ENCODE measurements at regions not wholly inside any gene's neighbourhood (a gene's known extent, or its start where the extent isn't known, plus 50 kb on each side); places are given as distances from the start of the nearest gene placed in this dataset.

DNA sequence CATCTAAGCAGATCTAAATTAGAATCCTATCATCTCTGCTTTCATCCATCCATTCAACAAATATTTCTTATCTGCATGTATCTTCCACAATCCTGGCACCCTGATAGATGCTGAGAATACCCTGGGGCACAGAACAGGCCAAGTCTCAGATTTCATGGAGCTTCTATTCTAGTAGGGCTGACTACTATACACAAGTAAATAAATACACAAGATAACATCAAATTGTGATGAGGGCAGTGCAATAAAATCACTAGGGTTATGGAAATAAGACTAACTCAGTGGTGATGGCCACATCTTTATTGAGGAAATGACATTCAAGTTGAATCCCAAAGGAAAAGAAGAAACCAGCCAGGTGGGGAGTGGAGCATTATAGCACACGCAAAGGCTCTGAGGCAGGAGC, 138.4 kb upstream of the GLRA1 start:
- Histone ChIP-seq H3K79me2 (ENCODE audit: insufficient read depth, low read length) (no peaks in the 10 kb centered on the region), H3K27ac (ENCODE audit: low read depth, low read length) (no peak overlapping the region), H3K4me2 (ENCODE audit: low read length) (no peak overlapping the region), H3K9me3 (ENCODE audit: control insufficient read depth in 1 of 2, insufficient read depth in 1 of 2, low read depth in 1 of 2, low read length in 2 of 2) (no peaks in the 10 kb centered on the region), H3K27me3 (ENCODE audit: insufficient read depth, low read length) (peaks cover 22% of the 10 kb centered on the region), H3K4me3 (replicated peaks in 1 of 2; ENCODE audit: low read depth in 1 of 2, low read length in 2 of 2) (no peak overlapping the region), H3K4me1 (ENCODE audit: control insufficient read depth in 1 of 2, insufficient read depth in 2 of 2, low read length in 2 of 2) (no peaks in the 10 kb centered on the region), H3K36me3 (ENCODE audit: control insufficient read depth in 1 of 2, insufficient read depth in 2 of 2, low read length in 2 of 2) (no peaks in the 10 kb centered on the region), H4K20me1 (ENCODE audit: insufficient read depth) (no peaks in the 10 kb centered on the region), H3K9me2 (ENCODE audit: insufficient read depth) (no peaks in the 10 kb centered on the region), H2AFZ (ENCODE audit: low read depth, low read length, poor library complexity, severe bottlenecking) (no peak overlapping the region), H3K9ac (ENCODE audit: low read length) (no peak overlapping the region)
- no peak for TF ChIP-seq EZH2phosphoT487 (IDR thresholded peaks at IDR 0.05; ENCODE audit: borderline replicate concordance)
- TF ChIP-seq ELF1 (IDR thresholded peaks at IDR 0.05; ENCODE audit: borderline replicate concordance, low read depth) = no peak
- no peak for TF ChIP-seq ZNF274 (IDR thresholded peaks at IDR 0.05; ENCODE audit: low read depth, low read length)
- no peak for TF ChIP-seq POLR2AphosphoS5 (IDR thresholded peaks at IDR 0.05; ENCODE audit: low read depth, low read length)
- TF ChIP-seq EZH2 (IDR thresholded peaks at IDR 0.05) = no peak
- TF ChIP-seq, protein P1, sequence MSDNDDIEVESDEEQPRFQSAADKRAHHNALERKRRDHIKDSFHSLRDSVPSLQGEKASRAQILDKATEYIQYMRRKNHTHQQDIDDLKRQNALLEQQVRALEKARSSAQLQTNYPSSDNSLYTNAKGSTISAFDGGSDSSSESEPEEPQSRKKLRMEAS (IDR thresholded peaks at IDR 0.05) = no peak
- no peak for TF ChIP-seq ZFX (IDR thresholded peaks at IDR 0.05)
- no peak for TF ChIP-seq SP1 (IDR thresholded peaks at IDR 0.05; ENCODE audit: low read depth)
- no peak for TF ChIP-seq POLR2A (IDR thresholded peaks at IDR 0.05; ENCODE audit: borderline replicate concordance, extremely low read depth, insufficient read depth, insufficient read length)
- no peak for TF ChIP-seq EGR1 (IDR thresholded peaks at IDR 0.05; ENCODE audit: low read depth)
- no peak for TF ChIP-seq SIN3A (IDR thresholded peaks at IDR 0.05; ENCODE audit: low read depth)
- no peak for TF ChIP-seq CBX3 (IDR thresholded peaks at IDR 0.05; ENCODE audit: low read depth)
- TF ChIP-seq, protein P2, sequence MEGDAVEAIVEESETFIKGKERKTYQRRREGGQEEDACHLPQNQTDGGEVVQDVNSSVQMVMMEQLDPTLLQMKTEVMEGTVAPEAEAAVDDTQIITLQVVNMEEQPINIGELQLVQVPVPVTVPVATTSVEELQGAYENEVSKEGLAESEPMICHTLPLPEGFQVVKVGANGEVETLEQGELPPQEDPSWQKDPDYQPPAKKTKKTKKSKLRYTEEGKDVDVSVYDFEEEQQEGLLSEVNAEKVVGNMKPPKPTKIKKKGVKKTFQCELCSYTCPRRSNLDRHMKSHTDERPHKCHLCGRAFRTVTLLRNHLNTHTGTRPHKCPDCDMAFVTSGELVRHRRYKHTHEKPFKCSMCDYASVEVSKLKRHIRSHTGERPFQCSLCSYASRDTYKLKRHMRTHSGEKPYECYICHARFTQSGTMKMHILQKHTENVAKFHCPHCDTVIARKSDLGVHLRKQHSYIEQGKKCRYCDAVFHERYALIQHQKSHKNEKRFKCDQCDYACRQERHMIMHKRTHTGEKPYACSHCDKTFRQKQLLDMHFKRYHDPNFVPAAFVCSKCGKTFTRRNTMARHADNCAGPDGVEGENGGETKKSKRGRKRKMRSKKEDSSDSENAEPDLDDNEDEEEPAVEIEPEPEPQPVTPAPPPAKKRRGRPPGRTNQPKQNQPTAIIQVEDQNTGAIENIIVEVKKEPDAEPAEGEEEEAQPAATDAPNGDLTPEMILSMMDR (IDR thresholded peaks at IDR 0.05 in 2 of 3, conservative IDR thresholded peaks at IDR 0.05 in 1 of 3; ENCODE audit: borderline replicate concordance in 1 of 3, insufficient read depth in 1 of 3, low read depth in 2 of 3, low read length in 2 of 3) = no peak
- TF ChIP-seq YY1 (IDR thresholded peaks at IDR 0.05; ENCODE audit: extremely low read depth, insufficient replicate concordance, low read depth, low read length) = no peak
- no peak for TF ChIP-seq SRF (IDR thresholded peaks at IDR 0.05; ENCODE audit: low read depth)
- no peak for TF ChIP-seq JUND (IDR thresholded peaks at IDR 0.05)
- TF ChIP-seq RAD21 (IDR thresholded peaks at IDR 0.05; ENCODE audit: low read depth) = no peak
- TF ChIP-seq, protein P3, sequence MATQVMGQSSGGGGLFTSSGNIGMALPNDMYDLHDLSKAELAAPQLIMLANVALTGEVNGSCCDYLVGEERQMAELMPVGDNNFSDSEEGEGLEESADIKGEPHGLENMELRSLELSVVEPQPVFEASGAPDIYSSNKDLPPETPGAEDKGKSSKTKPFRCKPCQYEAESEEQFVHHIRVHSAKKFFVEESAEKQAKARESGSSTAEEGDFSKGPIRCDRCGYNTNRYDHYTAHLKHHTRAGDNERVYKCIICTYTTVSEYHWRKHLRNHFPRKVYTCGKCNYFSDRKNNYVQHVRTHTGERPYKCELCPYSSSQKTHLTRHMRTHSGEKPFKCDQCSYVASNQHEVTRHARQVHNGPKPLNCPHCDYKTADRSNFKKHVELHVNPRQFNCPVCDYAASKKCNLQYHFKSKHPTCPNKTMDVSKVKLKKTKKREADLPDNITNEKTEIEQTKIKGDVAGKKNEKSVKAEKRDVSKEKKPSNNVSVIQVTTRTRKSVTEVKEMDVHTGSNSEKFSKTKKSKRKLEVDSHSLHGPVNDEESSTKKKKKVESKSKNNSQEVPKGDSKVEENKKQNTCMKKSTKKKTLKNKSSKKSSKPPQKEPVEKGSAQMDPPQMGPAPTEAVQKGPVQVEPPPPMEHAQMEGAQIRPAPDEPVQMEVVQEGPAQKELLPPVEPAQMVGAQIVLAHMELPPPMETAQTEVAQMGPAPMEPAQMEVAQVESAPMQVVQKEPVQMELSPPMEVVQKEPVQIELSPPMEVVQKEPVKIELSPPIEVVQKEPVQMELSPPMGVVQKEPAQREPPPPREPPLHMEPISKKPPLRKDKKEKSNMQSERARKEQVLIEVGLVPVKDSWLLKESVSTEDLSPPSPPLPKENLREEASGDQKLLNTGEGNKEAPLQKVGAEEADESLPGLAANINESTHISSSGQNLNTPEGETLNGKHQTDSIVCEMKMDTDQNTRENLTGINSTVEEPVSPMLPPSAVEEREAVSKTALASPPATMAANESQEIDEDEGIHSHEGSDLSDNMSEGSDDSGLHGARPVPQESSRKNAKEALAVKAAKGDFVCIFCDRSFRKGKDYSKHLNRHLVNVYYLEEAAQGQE (IDR thresholded peaks at IDR 0.05; ENCODE audit: low read depth) = no peak
- TF ChIP-seq, protein P4, sequence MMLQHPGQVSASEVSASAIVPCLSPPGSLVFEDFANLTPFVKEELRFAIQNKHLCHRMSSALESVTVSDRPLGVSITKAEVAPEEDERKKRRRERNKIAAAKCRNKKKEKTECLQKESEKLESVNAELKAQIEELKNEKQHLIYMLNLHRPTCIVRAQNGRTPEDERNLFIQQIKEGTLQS (IDR thresholded peaks at IDR 0.05) = no peak
- ChIA-PET RAD21 (ENCODE audit: low non-redundant PET in 1 of 2, low total read pairs in 2 of 2, uncharacterized antibody in 2 of 2, unreplicated experiment in 2 of 2) (no interaction called here), POLR2A (no interaction called here), CTCF (no interaction called here)
- ATAC-seq = no peak
- intact Hi-C loops (cut with micrococcal nuclease) = no loop called here
- BruUV-seq (replicated peaks) = no TSS peak
- DNase-seq (ENCODE audit: low read depth, low spot score) = no peak

Measured in HCT116 (cell line).